ENCODE measurements at regions not wholly inside any gene's neighbourhood (a gene's known extent, or its start where the extent isn't known, plus 50 kb on each side); places are given as distances from the start of the nearest gene placed in this dataset.

- TF ChIP-seq RNF219 (CRISPR knock-in tag; IDR thresholded peaks at IDR 0.05) (no peak), RCOR2 (CRISPR knock-in tag; IDR thresholded peaks at IDR 0.05) (no peak), ISL2 (CRISPR knock-in tag; IDR thresholded peaks at IDR 0.05) (no peak), ZNF354B (CRISPR knock-in tag; IDR thresholded peaks at IDR 0.05) (no peak)
Observed at GRCh38 chr2:19299522-19299921, 58.9 kb downstream of the OSR1 start (continued).

DNA sequence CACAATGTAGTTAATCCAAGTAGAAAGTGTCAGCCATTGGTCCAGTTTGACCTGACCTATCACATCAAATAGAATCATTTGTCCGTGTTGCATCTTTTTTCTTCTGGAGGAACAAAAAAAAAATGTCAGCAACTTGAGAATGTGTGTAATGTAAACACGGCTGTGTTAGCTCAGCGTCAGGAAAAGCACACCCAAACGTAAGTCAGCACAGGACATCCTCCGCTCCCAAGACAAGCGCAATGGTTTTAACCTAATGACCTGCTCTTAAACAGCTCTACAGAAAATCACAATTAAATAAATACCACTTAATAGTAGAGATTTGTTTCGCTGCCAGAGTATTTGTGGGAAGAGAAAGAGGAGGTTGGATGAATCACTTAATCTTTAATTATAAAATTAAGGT lies 59.4 kb downstream of the OSR1 start:
- FAIRE-seq (no peak), DNase-seq (ENCODE audit: low spot score) (no peak), ATAC-seq (no peak)
- H3K4me3 ChIP-seq (replicated peaks in 1 of 3; ENCODE audit: insufficient read depth in 1 of 3, low read depth in 2 of 3, low read length in 3 of 3): no peak overlapping the region
- no peaks in the 10 kb centered on the region for H3K9me3 ChIP-seq (ENCODE audit: low read length)
- H3K27ac ChIP-seq (ENCODE audit: extremely low read length, insufficient read depth, low read length): no peak overlapping the region
- POLR2A ChIA-PET: no interaction called here
- WGBS (ENCODE audit: low lambda C conversion rate): 43% methylated on average over 7 of the region's 7 CpGs
- TF ChIP-seq REL (CRISPR knock-in tag; conservative IDR thresholded peaks at IDR 0.05) (no peak), NCOA2 (CRISPR knock-in tag; IDR thresholded peaks at IDR 0.05) (no peak), SNAI1 (CRISPR knock-in tag; IDR thresholded peaks at IDR 0.05; ENCODE audit: borderline replicate concordance) (no peak), PITX1 (CRISPR knock-in tag; IDR thresholded peaks at IDR 0.05) (no peak), SNAPC4 (CRISPR knock-in tag; IDR thresholded peaks at IDR 0.05) (no peak)
- TF ChIP-seq, protein P1, sequence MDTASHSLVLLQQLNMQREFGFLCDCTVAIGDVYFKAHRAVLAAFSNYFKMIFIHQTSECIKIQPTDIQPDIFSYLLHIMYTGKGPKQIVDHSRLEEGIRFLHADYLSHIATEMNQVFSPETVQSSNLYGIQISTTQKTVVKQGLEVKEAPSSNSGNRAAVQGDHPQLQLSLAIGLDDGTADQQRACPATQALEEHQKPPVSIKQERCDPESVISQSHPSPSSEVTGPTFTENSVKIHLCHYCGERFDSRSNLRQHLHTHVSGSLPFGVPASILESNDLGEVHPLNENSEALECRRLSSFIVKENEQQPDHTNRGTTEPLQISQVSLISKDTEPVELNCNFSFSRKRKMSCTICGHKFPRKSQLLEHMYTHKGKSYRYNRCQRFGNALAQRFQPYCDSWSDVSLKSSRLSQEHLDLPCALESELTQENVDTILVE (CRISPR knock-in tag; IDR thresholded peaks at IDR 0.05): no peak
- CTCF ChIA-PET (ENCODE audit: low intra/inter-chr PET ratio, low total read pairs): no interaction called here
- H3K4me2 ChIP-seq (ENCODE audit: low read depth, low read length): no peak overlapping the region
- no peaks in the 10 kb centered on the region for H3K79me2 ChIP-seq (ENCODE audit: insufficient read depth, low read length)
- no peaks in the 10 kb centered on the region for H3K4me1 ChIP-seq (ENCODE audit: insufficient read depth, low read length)
- H3K27me3 ChIP-seq (ENCODE audit: control insufficient read depth in 1 of 2, insufficient read depth in 2 of 2, low read length in 2 of 2): no peaks in the 10 kb centered on the region
- in situ Hi-C loops (cut with HindIII; ENCODE audit: extremely low pct_ligation_motif_present, low pct_unique_long_range_greater_than_20kb) (no loop called here), intact Hi-C loops (cut with micrococcal nuclease; ENCODE audit: unreplicated experiment) (no loop called here)
- no peaks in the 10 kb centered on the region for H4K20me1 ChIP-seq (ENCODE audit: insufficient read depth, low read length)
- H3K36me3 ChIP-seq (replicated peaks in 1 of 2; ENCODE audit: control insufficient read depth in 1 of 2, insufficient read depth in 2 of 2, low read length in 2 of 2): no peaks in the 10 kb centered on the region
- H2AFZ ChIP-seq (ENCODE audit: low read length): no peak overlapping the region
- no peak overlapping the region for H3K9ac ChIP-seq (ENCODE audit: insufficient read depth, low read depth, low read length)
- BruUV-seq (replicated peaks): no TSS peak
